ENCODE measurements at regions not wholly inside any gene's neighbourhood (a gene's known extent, or its start where the extent isn't known, plus 50 kb on each side); places are given as distances from the start of the nearest gene placed in this dataset.
"Not testable (repeated sequence)": the region's sequence is repeated elsewhere in the genome, so short reads cannot be mapped to it uniquely, and the experiment has no call there.

DNA sequence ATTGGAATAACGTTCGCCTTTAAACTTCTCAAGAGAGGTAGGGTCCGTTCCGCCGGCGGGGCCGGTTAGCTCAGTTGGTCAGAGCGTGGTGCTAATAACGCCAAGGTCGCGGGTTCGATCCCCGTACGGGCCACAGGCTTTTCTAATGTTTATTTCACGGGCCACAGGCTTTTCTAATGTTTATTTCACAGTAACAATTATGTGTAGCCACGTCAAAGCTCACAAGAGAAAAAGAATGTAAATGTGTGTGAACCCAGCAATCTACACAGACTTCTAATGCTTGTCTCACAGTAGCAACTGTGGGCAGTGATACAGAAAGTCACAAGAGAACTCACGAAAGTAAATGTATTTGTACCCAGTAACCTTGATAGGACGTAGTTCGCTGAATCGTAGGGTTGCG, 121.0 kb upstream of the ZNF322 start:
- not testable (repeated sequence) for TF ChIP-seq EZH2phosphoT487, EZH2 (IDR thresholded peaks at IDR 0.05)
- TF ChIP-seq, protein P1, sequence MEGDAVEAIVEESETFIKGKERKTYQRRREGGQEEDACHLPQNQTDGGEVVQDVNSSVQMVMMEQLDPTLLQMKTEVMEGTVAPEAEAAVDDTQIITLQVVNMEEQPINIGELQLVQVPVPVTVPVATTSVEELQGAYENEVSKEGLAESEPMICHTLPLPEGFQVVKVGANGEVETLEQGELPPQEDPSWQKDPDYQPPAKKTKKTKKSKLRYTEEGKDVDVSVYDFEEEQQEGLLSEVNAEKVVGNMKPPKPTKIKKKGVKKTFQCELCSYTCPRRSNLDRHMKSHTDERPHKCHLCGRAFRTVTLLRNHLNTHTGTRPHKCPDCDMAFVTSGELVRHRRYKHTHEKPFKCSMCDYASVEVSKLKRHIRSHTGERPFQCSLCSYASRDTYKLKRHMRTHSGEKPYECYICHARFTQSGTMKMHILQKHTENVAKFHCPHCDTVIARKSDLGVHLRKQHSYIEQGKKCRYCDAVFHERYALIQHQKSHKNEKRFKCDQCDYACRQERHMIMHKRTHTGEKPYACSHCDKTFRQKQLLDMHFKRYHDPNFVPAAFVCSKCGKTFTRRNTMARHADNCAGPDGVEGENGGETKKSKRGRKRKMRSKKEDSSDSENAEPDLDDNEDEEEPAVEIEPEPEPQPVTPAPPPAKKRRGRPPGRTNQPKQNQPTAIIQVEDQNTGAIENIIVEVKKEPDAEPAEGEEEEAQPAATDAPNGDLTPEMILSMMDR (IDR thresholded peaks at IDR 0.05), result not testable (repeated sequence)

Measured in neural progenitor cell (in vitro differentiated cells).